ENCODE measurements at regions not wholly inside any gene's neighbourhood (a gene's known extent, or its start where the extent isn't known, plus 50 kb on each side); places are given as distances from the start of the nearest gene placed in this dataset.

GRCh38 chr6:156146891-156147290, 630.3 kb upstream of the ARID1B start:
- no peak for DNase-seq (ENCODE audit: low read depth)

- DNase-seq (ENCODE audit: low read depth) = no peak
Measured at GRCh38 chr6:156131221-156131903, 645.8 kb upstream of the ARID1B start.

DNA sequence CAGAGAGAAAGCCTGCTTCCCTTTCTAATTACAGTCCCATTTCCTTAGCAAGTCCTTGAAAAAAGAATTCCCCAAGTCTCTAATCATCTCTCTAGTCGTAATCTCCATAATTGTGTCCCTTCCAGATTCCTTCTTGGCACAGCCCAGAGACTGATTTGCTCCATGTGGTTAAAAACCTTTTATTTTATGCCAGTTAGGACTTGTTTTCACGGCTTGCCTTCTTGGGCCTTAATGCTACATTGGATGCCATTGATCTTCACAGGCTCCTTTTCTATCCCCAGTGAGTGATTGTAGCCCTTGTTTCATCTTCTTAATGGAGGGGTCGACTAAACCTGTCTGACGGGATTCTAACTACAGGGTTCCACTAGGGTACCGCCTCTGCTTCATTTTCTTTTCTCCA, 650.6 kb upstream of the ARID1B start:
- DNase-seq (ENCODE audit: low read depth) = no peak

GRCh38 chr6:156125844-156126243, 651.3 kb upstream of the ARID1B start:
- DNase-seq (ENCODE audit: low read depth) = no peak

DNA sequence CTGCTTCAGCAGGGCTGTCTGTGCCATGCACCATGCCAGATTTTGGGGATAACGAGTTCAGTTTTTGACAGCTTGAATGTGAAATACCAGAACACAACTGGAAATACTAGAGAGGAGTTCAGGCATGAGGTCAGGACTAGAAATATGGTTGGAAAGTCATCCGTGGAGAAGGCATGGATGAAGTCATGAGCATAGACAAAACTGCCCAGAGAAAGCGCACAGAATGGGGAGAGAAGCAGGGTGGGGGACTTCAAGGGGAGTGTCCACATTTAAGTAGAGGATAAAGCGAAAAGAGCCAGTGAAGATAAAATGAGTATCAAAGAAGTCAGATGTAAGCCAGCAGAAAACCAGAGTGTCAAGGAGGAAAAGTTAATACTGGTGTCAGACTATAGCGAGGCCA, 653.4 kb upstream of the ARID1B start:
- no peak for DNase-seq (ENCODE audit: low read depth)

GRCh38 chr6:156121973-156122372, 655.2 kb upstream of the ARID1B start:
- DNase-seq (ENCODE audit: low read depth) = no peak

DNA sequence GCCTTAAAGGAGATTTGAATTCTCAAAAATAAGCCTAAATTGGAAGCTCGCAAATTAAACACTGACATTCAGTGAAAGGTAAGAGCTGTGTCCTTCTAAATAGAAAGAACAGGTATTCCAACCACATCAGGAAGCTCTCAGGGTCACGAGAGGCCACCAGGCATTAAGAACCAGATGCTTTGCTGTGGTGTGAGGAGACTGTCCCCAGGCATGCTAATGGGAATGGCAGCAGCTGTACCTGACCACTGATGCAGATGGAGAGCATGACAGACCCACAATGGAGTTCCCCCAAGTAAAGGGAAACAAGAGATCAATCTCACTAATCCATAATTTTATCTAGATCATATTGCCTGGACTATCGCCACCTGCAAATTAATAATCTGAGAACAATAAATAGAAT, 658.9 kb upstream of the NOX3 start:
- DNase-seq (ENCODE audit: low read depth) = no peak

DNA sequence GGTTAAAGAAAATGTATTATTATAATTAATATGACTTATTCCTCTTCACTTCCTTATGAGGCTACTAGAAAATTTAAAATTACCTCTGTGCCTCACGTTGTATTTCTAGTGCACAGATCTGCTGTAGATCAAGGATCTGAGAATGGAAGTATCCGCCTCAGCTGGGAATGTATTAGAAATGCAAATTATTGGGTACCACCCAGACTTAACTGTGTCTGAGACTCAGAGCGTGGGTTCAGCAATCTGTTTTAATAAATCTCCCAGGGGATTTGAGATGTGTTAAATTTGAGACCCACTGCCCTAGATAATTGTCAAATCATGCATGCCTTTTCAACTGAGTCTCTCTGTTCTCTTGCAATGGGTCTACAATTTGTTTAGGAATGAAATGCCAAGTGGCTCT, 658.0 kb upstream of the NOX3 start:
- no peak for DNase-seq (ENCODE audit: low read depth)

GRCh38 chr6:156111913-156112312, 656.3 kb upstream of the NOX3 start:
- no peak for DNase-seq (ENCODE audit: low read depth)

DNA sequence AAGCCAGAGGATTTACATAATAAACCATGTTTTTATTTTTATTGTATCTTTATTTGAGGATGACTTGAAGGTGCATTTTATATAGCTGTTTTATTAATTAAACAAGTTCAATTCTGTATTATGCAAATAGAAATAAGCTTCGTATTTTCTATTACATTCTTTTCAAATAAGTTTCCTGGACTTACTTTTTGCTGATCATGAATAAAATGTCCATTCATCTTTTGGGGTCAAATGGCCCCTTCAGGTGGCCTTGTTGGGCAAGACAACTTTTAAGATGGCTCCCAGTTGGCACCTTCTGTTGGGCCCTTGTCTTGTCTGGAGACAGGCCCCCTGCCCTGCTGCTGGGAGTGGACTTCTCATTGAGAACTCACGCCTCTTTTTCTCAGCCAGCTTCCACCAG, 654.6 kb upstream of the NOX3 start:
- no peak for DNase-seq (ENCODE audit: low read depth)

GRCh38 chr6:156109713-156110112, 654.1 kb upstream of the NOX3 start:
- DNase-seq (ENCODE audit: low read depth) = no peak

- DNase-seq (ENCODE audit: low read depth) = no peak
Measured at GRCh38 chr6:156107624-156108101, 652.0 kb upstream of the NOX3 start.

GRCh38 chr6:156102129-156102528, 646.5 kb upstream of the NOX3 start:
- DNase-seq (ENCODE audit: low read depth) = no peak

DNA sequence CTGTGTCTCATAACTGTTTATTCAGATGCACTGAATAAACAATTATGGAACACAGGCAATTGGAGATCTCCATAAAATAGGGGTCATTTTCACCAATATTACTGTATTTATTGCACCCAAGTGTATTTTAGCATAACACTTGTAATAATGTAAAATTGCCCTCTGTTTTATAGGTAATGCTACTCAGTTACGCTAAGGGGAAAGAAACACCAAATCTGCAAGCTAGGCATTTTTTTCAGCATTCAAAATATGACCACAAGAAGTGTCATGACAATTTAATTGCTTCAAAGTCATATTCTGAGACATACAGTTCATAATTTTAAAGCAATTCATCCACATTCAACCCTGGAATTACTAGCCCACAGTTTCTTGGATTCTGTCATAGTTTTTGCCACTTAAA, 643.2 kb upstream of the NOX3 start:
- DNase-seq (ENCODE audit: low read depth) = no peak

DNA sequence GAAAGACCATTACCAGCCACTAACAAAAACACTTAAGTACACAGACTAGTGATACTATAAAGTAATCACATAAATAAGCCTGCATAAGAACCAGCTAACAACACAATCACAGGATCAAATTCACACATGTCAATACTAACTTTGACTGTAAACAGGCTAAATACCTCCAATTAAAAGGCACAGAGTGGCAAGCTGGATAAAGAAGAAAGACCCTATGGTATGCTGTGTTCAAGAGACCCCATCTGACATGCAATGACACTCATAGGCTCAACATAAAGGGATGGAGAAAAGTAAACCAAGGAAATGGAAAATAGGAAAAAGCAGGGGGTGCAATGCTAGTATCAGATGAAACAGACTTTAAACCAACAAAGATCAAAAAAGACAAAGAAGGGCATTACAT, 631.8 kb upstream of the NOX3 start:
- DNase-seq (ENCODE audit: low read depth) = no peak

DNA sequence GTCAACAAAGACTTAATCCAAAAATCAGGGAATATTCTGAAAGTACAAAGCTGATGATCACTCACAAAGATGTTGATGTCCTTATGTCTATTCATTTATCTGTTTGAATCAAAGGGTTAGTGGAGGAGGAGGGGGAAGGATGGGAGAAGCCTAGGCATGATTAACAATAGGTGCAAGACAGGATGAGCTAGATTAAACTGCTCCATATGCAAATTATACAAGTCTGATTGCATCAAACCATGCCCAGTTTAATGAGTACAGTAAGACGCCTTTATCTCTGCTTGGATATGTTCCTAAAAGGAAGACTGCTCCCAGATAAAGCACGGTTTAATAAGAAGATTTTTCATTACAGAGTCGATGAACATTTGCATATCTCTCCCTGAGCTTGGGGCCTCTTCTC, 626.4 kb upstream of the NOX3 start:
- DNase-seq (ENCODE audit: low read depth) = no peak

DNA sequence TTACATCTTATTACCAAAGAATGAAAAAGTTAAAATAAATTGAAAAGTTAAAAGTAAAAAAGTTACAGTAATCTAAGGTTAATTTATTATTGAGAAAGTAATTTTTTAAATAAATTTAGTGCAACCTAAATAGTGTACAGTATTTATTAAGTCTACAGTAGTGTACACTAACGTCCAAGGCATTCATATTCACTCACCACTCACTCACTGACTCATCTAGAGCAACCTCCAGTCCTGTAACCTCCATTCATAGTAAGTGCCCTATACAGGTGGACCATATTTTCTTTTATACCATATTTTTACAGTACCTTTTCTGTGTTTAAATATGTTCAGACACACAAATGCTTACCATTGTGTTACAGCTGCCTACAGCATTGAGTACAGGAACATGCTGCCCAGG, 624.7 kb upstream of the NOX3 start:
- DNase-seq (ENCODE audit: low read depth) = no peak

- no peak for DNase-seq (ENCODE audit: low read depth)
Measured at GRCh38 chr6:156068881-156069280, 613.2 kb upstream of the NOX3 start.

GRCh38 chr6:156065849-156066248, 610.2 kb upstream of the NOX3 start:
- no peak for DNase-seq (ENCODE audit: low read depth)

DNA sequence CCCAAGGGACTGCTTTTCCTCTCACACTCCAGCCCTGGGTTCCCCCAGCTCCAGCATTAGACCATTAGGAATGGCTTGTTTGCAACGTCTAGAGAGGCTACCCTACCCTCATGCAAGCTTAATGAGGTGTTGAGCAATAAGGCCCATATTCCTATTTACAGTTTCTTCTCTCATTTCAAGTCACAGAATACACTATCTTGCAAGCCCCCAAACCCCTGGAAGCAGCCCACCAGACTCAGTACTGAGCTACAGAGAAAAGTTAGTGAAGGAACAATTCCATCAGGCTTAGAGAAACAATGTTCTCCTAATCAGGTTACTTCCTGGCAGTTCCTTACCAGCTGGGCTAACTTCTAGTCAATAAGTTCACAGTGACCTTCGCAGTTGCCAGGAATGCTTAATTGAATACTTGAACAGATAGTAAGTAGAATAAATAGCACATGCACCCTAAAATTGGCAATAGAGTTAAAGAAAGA, 606.5 kb upstream of the NOX3 start:
- no peak for DNase-seq (ENCODE audit: low read depth)

- DNase-seq (ENCODE audit: low read depth) = no peak
Measured at GRCh38 chr6:156061465-156061864, 605.8 kb upstream of the NOX3 start.

DNA sequence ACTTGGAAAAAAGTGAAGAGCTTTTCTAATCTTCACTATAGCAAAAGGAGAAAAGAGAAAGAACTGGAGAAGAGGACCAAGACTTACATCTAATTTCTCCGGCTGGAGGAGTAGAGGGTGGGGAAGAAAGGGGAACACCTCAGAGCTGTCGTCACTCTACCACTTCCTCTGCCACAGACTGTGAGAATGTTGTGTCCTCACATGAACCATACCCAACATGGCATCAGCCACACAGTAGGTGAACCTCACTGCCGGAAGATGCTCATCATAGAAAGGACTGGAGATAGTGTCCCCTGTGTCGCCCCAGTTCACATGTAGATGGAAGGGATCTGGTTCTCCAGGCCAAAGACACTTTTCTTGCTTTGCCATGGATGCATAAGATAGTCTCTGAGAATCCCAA, 604.4 kb upstream of the NOX3 start:
- DNase-seq (ENCODE audit: low read depth) = no peak

DNA sequence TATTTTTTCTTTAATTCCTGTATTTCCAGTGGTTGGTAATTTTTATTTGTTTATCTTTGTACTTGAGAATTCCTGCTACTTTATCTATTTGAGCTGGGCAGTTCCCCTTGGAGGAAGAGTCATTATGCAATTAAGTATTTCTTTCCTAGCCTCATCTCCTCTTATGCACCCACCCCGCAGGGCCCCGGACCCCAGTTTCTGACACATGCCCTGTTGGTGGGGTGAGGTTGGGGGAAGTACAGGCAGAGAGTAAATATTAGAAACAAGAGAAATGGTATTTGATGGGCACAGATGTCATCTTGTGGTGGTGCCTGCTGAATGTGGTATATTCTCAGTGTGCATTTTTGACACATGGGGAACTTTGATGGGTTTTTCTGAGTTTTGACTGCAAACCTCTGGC, 602.7 kb upstream of the NOX3 start:
- DNase-seq (ENCODE audit: low read depth) = no peak

DNA sequence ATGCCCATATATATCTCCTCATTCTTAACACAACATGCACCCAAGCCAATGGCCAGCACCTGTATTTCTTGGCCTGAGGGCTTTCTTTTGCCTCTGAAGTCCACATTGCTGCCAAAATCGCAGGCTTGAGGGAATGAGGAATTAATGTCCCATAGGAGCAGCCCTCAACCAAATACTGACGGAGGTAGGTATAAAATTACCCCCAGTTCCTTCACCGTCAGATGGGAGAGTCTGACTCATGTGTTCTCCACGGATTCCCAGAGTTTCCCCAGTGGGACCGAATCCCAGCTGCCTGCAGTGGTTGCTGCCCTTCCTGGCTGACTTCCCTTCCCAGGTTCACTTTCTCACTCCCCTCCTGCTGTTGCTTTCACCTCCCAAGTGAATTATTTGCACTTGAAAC, 602.2 kb upstream of the NOX3 start:
- DNase-seq (ENCODE audit: low read depth) = no peak
